ENCODE measurements at regions not wholly inside any gene's neighbourhood (a gene's known extent, or its start where the extent isn't known, plus 50 kb on each side); places are given as distances from the start of the nearest gene placed in this dataset.

DNA sequence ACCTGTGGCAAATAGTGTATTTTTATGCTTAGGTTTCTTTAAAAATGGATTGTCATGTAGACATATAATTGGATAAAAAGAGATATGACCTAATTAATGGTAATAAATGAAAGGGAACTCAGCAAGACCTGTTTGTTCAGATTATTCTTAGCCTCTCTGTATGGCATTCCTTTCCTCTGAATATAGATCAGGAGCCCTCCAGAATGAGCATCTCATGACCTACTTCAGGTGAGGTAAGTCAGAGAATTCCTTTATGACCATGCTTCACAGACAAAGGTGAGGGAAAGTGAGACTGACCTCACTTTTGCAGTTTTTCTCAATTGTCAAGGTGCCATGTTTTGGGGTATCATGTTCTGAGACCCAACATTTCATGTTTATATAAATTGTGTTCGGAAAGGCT is 1744.3 kb upstream of the PIK3C3 start:
- TF ChIP-seq NR2C1 (IDR thresholded peaks at IDR 0.05) (no peak), SMARCA5 (IDR thresholded peaks at IDR 0.05) (no peak), ZZZ3 (IDR thresholded peaks at IDR 0.05; ENCODE audit: control insufficient read depth, insufficient read length, low read depth) (no peak), TCF12 (IDR thresholded peaks at IDR 0.05; ENCODE audit: low read depth, low read length) (no peak), RBBP5 (conservative IDR thresholded peaks at IDR 0.05) (no peak), MEF2B (IDR thresholded peaks at IDR 0.05; ENCODE audit: partially characterized antibody, poor library complexity, severe bottlenecking) (no peak), EGR1 (IDR thresholded peaks at IDR 0.05; ENCODE audit: borderline replicate concordance in 1 of 2, low read depth in 2 of 2, low read length in 2 of 2) (no peak), EZH2 (IDR thresholded peaks at IDR 0.05; ENCODE audit: borderline replicate concordance, control insufficient read depth, low read depth, low read length) (no peak)
- TF ChIP-seq, protein P1, sequence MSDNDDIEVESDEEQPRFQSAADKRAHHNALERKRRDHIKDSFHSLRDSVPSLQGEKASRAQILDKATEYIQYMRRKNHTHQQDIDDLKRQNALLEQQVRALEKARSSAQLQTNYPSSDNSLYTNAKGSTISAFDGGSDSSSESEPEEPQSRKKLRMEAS (IDR thresholded peaks at IDR 0.05; ENCODE audit: low read depth, low read length) = no peak
- TF ChIP-seq, protein P2, sequence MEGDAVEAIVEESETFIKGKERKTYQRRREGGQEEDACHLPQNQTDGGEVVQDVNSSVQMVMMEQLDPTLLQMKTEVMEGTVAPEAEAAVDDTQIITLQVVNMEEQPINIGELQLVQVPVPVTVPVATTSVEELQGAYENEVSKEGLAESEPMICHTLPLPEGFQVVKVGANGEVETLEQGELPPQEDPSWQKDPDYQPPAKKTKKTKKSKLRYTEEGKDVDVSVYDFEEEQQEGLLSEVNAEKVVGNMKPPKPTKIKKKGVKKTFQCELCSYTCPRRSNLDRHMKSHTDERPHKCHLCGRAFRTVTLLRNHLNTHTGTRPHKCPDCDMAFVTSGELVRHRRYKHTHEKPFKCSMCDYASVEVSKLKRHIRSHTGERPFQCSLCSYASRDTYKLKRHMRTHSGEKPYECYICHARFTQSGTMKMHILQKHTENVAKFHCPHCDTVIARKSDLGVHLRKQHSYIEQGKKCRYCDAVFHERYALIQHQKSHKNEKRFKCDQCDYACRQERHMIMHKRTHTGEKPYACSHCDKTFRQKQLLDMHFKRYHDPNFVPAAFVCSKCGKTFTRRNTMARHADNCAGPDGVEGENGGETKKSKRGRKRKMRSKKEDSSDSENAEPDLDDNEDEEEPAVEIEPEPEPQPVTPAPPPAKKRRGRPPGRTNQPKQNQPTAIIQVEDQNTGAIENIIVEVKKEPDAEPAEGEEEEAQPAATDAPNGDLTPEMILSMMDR (IDR thresholded peaks at IDR 0.05 in 2 of 3, conservative IDR thresholded peaks at IDR 0.05 in 1 of 3; ENCODE audit: control insufficient read depth in 2 of 3, extremely low read depth in 1 of 3, insufficient read depth in 1 of 3, low read depth in 3 of 3, low read length in 3 of 3) = no peak

Measured in GM12878 (cell line).